ENCODE measurements at regions not wholly inside any gene's neighbourhood (a gene's known extent, or its start where the extent isn't known, plus 50 kb on each side); places are given as distances from the start of the nearest gene placed in this dataset.

DNA sequence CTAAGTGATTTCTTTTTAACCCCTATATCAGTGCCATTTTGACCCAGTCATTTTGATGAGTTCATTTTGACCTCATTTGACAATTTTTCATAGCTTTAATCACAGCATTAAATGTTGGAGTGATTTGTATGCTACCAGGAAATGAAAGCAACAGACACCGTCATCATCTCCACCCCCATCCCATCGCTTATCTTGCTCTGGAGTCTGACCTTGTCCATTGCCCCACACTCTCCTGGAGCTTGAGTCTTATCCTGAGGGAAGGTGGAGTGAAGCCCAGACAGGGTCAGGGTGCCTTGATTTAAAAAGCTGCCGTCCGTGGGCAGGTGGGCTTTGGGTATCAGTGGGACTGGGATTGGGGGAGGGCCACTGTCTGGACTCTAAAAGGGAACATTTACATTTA is 94.7 kb upstream of the JCAD start:
- TF ChIP-seq POLR2A (IDR thresholded peaks at IDR 0.05; ENCODE audit: low read depth, low read length), result no peak
- TF ChIP-seq, protein P1, sequence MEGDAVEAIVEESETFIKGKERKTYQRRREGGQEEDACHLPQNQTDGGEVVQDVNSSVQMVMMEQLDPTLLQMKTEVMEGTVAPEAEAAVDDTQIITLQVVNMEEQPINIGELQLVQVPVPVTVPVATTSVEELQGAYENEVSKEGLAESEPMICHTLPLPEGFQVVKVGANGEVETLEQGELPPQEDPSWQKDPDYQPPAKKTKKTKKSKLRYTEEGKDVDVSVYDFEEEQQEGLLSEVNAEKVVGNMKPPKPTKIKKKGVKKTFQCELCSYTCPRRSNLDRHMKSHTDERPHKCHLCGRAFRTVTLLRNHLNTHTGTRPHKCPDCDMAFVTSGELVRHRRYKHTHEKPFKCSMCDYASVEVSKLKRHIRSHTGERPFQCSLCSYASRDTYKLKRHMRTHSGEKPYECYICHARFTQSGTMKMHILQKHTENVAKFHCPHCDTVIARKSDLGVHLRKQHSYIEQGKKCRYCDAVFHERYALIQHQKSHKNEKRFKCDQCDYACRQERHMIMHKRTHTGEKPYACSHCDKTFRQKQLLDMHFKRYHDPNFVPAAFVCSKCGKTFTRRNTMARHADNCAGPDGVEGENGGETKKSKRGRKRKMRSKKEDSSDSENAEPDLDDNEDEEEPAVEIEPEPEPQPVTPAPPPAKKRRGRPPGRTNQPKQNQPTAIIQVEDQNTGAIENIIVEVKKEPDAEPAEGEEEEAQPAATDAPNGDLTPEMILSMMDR (IDR thresholded peaks at IDR 0.05; ENCODE audit: extremely low read depth in 1 of 2, insufficient read depth in 1 of 2, low read depth in 1 of 2, low read length in 2 of 2), result no peak
- TF ChIP-seq EZH2 (IDR thresholded peaks at IDR 0.05; ENCODE audit: borderline replicate concordance, low read depth, low read length, severe bottlenecking), result no peak
- TF ChIP-seq, protein P2, sequence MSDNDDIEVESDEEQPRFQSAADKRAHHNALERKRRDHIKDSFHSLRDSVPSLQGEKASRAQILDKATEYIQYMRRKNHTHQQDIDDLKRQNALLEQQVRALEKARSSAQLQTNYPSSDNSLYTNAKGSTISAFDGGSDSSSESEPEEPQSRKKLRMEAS (IDR thresholded peaks at IDR 0.05; ENCODE audit: insufficient read depth, insufficient read length), result no peak
- no peak for TF ChIP-seq POLR2AphosphoS5 (IDR thresholded peaks at IDR 0.05; ENCODE audit: insufficient read depth, low read depth, low read length)
- no peak for TF ChIP-seq FOS (IDR thresholded peaks at IDR 0.05; ENCODE audit: borderline replicate concordance, insufficient read depth, low read length)
- no peak for TF ChIP-seq GATA2 (IDR thresholded peaks at IDR 0.05; ENCODE audit: insufficient read depth, insufficient read length, low read depth, low read length)
- TF ChIP-seq MYC (IDR thresholded peaks at IDR 0.05; ENCODE audit: low read depth, low read length), result no peak

All from endothelial cell of umbilical vein (primary cell).